ENCODE measurements at regions not wholly inside any gene's neighbourhood (a gene's known extent, or its start where the extent isn't known, plus 50 kb on each side); places are given as distances from the start of the nearest gene placed in this dataset.

GRCh38 chr9:81079055-81079454 lies 610.3 kb downstream of the TLE1 start:
- Histone ChIP-seq H3K4me1 (no peaks in the 10 kb centered on the region), H3K9me3 (no peaks in the 10 kb centered on the region), H3K27me3 (ENCODE audit: insufficient read depth in 3 of 3, low read length in 2 of 3) (peaks cover 0 to 2% (median 0%) of the 10 kb centered on the region in 3 donors), H3K27ac (no peak overlapping the region), H3K36me3 (ENCODE audit: insufficient read depth in 1 of 2, low read depth in 1 of 2) (no peaks in the 10 kb centered on the region), H3K4me3 (no peak overlapping the region)
- no peak for TF ChIP-seq CTCF (IDR thresholded peaks at IDR 0.05)
- 98 to 100% (median 100%) methylated on average over 2 of the region's 2 CpGs for WGBS, 3 donors
- DNase-seq (no peak), ATAC-seq (no peak)
- intact Hi-C loops (cut with DNase I) = no loop called here

DNA sequence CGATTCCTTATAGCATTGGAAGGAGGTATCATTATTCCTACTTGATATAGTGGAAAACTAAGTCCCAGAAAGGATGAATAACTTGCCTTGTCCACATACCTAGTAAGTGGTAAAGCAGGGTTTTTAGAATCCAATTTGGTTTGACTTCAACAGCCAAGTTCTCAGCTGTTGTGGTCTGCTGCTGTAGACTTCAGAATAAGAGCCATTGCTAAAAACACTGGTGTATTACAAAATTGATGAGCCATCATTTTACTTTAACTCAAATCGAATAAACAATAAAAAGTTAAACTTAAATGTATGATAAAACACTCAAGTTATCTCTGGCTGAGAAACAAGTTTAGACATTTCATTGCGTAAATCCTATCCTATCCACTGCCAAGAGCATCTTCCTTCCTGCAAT lies 610.8 kb downstream of the TLE1 start:
- no peak overlapping the region for H3K27ac ChIP-seq
- ATAC-seq = no peak
- H3K9me3 ChIP-seq = no peaks in the 10 kb centered on the region
- no peaks in the 10 kb centered on the region for H3K4me1 ChIP-seq
- H3K27me3 ChIP-seq (ENCODE audit: insufficient read depth in 3 of 3, low read length in 2 of 3) = peaks cover 0 to 3% (median 0%) of the 10 kb centered on the region in 3 donors
- DNase-seq = no peak
- no peak for TF ChIP-seq CTCF (IDR thresholded peaks at IDR 0.05)
- H3K36me3 ChIP-seq (ENCODE audit: insufficient read depth in 1 of 2, low read depth in 1 of 2) = no peaks in the 10 kb centered on the region
- intact Hi-C loops (cut with DNase I) = no loop called here
- WGBS, 3 donors = 89 to 90% (median 90%) methylated on average over 3 of the region's 3 CpGs
- no peak overlapping the region for H3K4me3 ChIP-seq

DNA sequence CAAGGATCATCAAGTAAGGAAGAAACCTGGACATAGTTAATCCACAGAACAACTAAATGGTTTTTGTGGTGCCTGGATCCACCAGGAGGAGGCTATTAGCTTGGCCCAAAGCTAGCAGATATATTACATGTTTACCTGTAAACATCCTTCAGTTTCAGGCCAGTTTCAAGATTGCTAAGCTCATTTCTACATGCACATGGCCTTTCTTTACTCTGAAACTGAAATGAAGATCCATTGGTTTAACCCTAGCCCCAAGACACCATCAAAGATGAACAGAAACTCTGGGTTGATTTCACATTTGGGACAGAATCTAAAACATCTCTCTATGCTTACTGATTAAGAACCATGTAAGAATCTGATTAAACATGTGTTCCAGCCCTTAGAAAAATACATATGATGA lies 611.8 kb downstream of the TLE1 start:
- Histone ChIP-seq H3K27me3 (ENCODE audit: insufficient read depth in 3 of 3, low read length in 2 of 3) (peaks cover 0 to 3% (median 0%) of the 10 kb centered on the region in 3 donors), H3K4me3 (no peak overlapping the region), H3K4me1 (no peaks in the 10 kb centered on the region), H3K27ac (no peak overlapping the region), H3K9me3 (no peaks in the 10 kb centered on the region), H3K36me3 (ENCODE audit: insufficient read depth in 1 of 2, low read depth in 1 of 2) (no peaks in the 10 kb centered on the region)
- TF ChIP-seq CTCF (IDR thresholded peaks at IDR 0.05) = no peak
- ATAC-seq (no peak), DNase-seq (no peak)
- intact Hi-C loops (cut with DNase I) = no loop called here

GRCh38 chr9:81076131-81076530 lies 613.2 kb downstream of the TLE1 start:
- DNase-seq = no peak
- WGBS, 3 donors = 40 to 61% (median 44%) methylated on average over 2 of the region's 2 CpGs
- intact Hi-C loops (cut with DNase I) = no loop called here
- no peaks in the 10 kb centered on the region for H3K9me3 ChIP-seq
- no peak overlapping the region for H3K4me3 ChIP-seq
- no peak for TF ChIP-seq CTCF (IDR thresholded peaks at IDR 0.05)
- H3K27ac ChIP-seq = no peak overlapping the region
- peaks cover 0 to 3% (median 0%) of the 10 kb centered on the region in 3 donors for H3K27me3 ChIP-seq (ENCODE audit: insufficient read depth in 3 of 3, low read length in 2 of 3)
- H3K4me1 ChIP-seq = no peaks in the 10 kb centered on the region
- no peak for ATAC-seq
- no peaks in the 10 kb centered on the region for H3K36me3 ChIP-seq (ENCODE audit: insufficient read depth in 1 of 2, low read depth in 1 of 2)

DNA sequence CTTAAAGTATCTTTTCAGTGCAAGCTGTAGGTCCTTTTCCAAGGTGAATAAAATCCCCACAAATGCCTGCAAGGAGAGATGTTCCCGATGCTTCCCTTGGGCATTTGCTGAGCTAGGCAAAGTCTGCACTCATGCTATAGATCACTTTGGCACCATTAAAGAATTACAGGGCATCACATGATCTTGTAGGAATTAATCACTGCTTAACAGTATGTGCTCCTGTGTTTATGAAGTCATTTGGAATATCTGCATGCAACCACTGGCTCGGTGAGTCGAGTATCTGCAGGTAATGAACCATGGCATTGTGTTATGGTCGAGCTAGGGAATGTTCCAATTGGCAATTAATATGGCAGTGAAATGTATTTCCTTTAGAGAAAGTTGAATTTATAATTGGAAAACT lies 615.1 kb downstream of the TLE1 start:
- H3K27ac ChIP-seq = no peak overlapping the region
- no peaks in the 10 kb centered on the region for H3K36me3 ChIP-seq (ENCODE audit: insufficient read depth in 1 of 2, low read depth in 1 of 2)
- no peak for DNase-seq
- no peaks in the 10 kb centered on the region for H3K9me3 ChIP-seq
- H3K27me3 ChIP-seq (ENCODE audit: insufficient read depth in 3 of 3, low read length in 2 of 3) = peaks cover 0 to 3% (median 0%) of the 10 kb centered on the region in 3 donors
- ATAC-seq = no peak
- 49 to 61% (median 54%) methylated on average over 4 of the region's 4 CpGs for WGBS, 3 donors
- intact Hi-C loops (cut with DNase I) = no loop called here
- TF ChIP-seq CTCF (IDR thresholded peaks at IDR 0.05) = no peak
- no peaks in the 10 kb centered on the region for H3K4me1 ChIP-seq
- no peak overlapping the region for H3K4me3 ChIP-seq
